Central memory CD8-positive, alpha-beta T cell (primary cell): ENCODE measurements at regions not wholly inside any gene's neighbourhood (a gene's known extent, or its start where the extent isn't known, plus 50 kb on each side); places are given as distances from the start of the nearest gene placed in this dataset.

Source experiments
- ATAC-seq: fragments of 150-1000 bp; cut with Tn5 transposase; replicated peaks from 2 replicates; pipeline ENCODE4 v1.10.0; 2022; ENCODE audit warnings: mild to moderate bottlenecking, moderate FRiP score, moderate number of reproducible peaks; ENCODE audit not compliant: poor library complexity, severe bottlenecking; ENCODE audit errors: extremely low read depth
- DNase-seq, 2 donors: peaks; one replicate each; pipeline ENCODE4 v3.0.0; 2021; ENCODE audit warnings: low spot score in 2 of 2
- H3K27ac Mint-ChIP-seq: one replicate; pipeline ENCODE4 v1.8.0; 2022; ENCODE audit warnings: low read depth, mild to moderate bottlenecking, moderate library complexity, mixed read lengths
- H3K27me3 Mint-ChIP-seq: one replicate; pipeline ENCODE4 v1.8.0; 2022; ENCODE audit warnings: mixed read lengths
- H3K36me3 Mint-ChIP-seq: one replicate; pipeline ENCODE4 v1.8.0; 2022; ENCODE audit warnings: mild to moderate bottlenecking, moderate library complexity, mixed read lengths; ENCODE audit not compliant: insufficient read depth
- H3K4me1 Mint-ChIP-seq: one replicate; pipeline ENCODE4 v1.8.0; 2022; ENCODE audit warnings: mixed read lengths
- H3K4me3 Mint-ChIP-seq: one replicate; pipeline ENCODE4 v1.8.0; 2022; ENCODE audit warnings: mild to moderate bottlenecking, moderate library complexity, mixed read lengths
- H3K9me3 Mint-ChIP-seq: one replicate; pipeline ENCODE4 v1.8.0; 2022; ENCODE audit warnings: mixed read lengths

DNA sequence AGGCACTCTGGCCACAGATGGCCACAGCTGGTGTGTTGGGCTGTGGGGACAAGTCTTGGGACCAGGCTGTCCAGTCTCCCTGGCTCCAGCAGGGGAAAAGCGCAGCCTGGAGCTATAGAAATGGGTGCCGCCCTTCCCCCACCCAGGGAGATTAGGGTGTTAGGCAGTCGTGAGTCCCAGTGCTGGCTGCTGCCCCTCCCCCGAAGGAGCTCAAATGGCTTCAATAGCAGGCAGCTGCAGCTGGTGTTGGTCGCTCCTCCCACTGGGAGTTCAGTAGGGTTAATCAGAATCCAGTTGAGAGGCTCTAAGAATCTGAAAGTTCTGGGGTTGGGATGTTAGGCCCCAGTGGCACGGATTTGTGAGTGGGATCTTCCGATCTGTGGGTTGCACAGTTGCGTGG, 595.6 kb upstream of the PKN2 start:
- Mint-ChIP-seq H3K27me3 (peaks cover 8% of the 10 kb centered on the region), H3K27ac (no peak overlapping the region), H3K4me1 (no peaks in the 10 kb centered on the region), H3K9me3 (peaks cover 34% of the 10 kb centered on the region), H3K36me3 (no peaks in the 10 kb centered on the region), H3K4me3 (no peak overlapping the region)
- no peak for ATAC-seq
- DNase-seq, result no peak

DNA sequence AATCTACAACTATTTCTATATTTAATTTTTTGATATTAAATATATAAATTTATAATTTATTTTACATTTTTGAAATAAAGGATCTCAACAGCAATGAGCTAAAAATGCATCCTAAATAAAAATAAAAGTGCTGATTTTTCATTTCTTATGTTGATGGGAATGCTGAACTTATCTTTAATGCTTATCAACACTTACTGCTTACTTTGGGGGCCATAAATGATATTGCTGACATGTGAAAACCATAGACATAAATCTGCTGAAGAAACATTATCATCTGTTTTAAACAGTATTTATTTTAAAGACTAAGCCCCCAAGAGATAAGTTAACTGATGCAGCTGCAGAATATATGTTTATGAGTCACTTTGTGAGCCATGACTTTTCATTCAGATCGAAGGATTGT, 594.1 kb upstream of the PKN2 start:
- peaks cover 30% of the 10 kb centered on the region for H3K9me3 Mint-ChIP-seq

DNA sequence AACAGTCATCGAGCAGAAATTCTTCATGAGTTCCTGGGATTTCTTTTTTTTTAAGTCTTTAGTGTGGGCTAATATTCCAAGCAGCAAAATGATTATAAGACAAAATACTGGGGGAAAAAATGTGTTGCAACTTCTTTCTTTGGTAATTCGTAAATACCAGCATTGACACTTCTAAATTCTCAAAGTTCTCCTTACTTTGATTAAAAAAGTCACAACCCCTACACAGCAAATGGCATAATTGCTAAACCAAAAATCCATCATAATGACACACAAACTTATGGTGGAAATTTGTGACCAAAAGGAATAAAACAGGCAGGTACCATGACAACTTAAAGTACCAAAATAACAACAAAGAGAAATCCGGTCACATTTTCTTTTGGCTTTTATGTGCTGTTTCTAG, 585.2 kb upstream of the PKN2 start:
- Mint-ChIP-seq H3K27me3 (no peaks in the 10 kb centered on the region), H3K4me3 (no peak overlapping the region), H3K36me3 (peaks cover 1% of the 10 kb centered on the region), H3K27ac (no peak overlapping the region), H3K4me1 (no peaks in the 10 kb centered on the region), H3K9me3 (no peaks in the 10 kb centered on the region)
- no peak for ATAC-seq
- DNase-seq, result no peak

More for the DNA sequence above, 594.1 kb upstream of the PKN2 start:
- H3K4me1 Mint-ChIP-seq, result no peaks in the 10 kb centered on the region
- H3K4me3 Mint-ChIP-seq, result no peak overlapping the region
- no peaks in the 10 kb centered on the region for H3K36me3 Mint-ChIP-seq
- peaks cover 8% of the 10 kb centered on the region for H3K27me3 Mint-ChIP-seq
- no peak overlapping the region for H3K27ac Mint-ChIP-seq
- ATAC-seq (no peak), DNase-seq (no peak)

DNA sequence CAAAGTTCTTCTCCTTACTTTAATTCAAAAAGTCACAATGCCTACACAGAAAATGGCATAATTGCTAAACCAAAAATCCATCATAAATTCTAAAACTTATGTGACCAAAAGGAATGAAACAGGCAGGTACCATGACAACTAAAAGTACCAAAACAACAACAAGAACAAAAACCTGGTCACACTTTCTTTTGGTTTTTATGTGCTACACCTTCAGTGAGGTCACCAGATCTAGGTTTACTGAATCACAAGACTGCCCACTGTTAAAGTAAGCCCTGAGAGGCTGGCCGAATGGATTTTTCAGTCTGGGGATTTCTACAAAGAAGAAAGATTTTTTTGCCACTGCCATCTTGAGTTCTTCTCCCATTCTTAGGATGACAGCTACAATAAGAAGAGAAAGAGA, 583.0 kb upstream of the PKN2 start:
- DNase-seq (no peak), ATAC-seq (no peak)
- peaks cover 2% of the 10 kb centered on the region for H3K36me3 Mint-ChIP-seq
- no peaks in the 10 kb centered on the region for H3K4me1 Mint-ChIP-seq
- H3K27ac Mint-ChIP-seq, result no peak overlapping the region
- H3K9me3 Mint-ChIP-seq, result no peaks in the 10 kb centered on the region
- no peaks in the 10 kb centered on the region for H3K27me3 Mint-ChIP-seq
- H3K4me3 Mint-ChIP-seq, result no peak overlapping the region

DNA sequence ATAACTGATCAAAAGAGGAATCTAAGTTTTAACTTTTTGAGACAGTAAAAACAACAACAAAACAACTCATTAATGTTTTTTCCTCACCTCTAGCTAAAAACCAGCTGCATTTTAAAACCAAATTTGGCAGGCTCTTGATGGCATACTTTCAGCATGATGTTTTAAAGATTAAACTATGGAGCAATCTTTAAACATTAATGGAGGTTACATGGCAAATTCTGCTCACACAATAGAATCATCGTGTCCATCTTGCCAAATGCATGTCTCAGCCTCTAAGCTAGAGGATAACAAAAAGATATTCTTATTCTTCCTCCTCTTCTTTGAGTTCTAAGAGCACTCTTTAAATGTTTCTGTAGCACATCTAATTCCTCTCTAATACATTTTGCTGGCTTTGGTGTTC, 579.8 kb upstream of the PKN2 start:
- DNase-seq (no peak), ATAC-seq (no peak)
- Mint-ChIP-seq H3K9me3 (no peaks in the 10 kb centered on the region), H3K27me3 (no peaks in the 10 kb centered on the region), H3K27ac (no peak overlapping the region), H3K4me3 (no peak overlapping the region), H3K36me3 (peaks cover 2% of the 10 kb centered on the region), H3K4me1 (no peaks in the 10 kb centered on the region)

DNA sequence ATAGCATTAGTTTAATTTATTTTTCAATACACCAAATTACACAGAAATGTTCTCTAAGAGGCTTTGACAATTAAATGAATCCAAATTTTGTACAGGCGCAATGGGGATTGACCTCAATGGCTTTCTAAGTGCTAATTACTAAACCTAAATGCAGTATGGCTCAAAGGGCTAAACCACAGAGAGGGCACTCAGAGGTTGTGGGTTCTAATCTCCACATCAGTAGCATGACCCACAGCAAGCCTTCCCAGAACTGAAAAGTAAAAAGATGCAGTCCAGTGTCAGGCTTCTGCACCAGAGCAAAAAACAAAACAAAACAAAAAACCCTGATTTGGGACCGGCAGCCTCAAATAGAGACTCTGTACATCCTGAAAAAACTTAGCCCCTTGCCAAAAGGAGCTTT, 579.2 kb upstream of the PKN2 start:
- H3K27ac Mint-ChIP-seq, result no peak overlapping the region
- ATAC-seq, result no peak
- H3K9me3 Mint-ChIP-seq, result no peaks in the 10 kb centered on the region
- no peaks in the 10 kb centered on the region for H3K27me3 Mint-ChIP-seq
- H3K4me3 Mint-ChIP-seq, result no peak overlapping the region
- peaks cover 2% of the 10 kb centered on the region for H3K36me3 Mint-ChIP-seq
- H3K4me1 Mint-ChIP-seq, result no peaks in the 10 kb centered on the region
- no peak for DNase-seq

DNA sequence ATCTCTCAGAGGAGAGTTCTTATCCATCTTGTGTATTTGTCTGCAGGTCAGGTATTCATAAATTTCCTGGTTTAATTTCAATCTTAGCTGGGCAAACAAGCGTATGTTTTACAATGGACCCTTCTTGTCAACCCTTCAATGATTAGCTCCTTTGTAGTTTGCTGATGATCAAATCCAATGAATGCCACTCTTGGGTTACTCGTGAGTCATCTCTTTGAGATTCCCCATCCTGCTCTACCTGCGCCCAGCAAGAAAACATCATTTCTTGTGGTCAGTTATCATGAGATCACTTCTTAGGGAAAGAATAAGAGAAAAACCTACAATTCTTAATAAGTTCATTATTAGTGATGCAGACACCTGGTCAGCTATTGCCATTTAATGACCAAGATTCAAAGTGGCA, 572.3 kb upstream of the PKN2 start:
- no peaks in the 10 kb centered on the region for H3K4me1 Mint-ChIP-seq
- ATAC-seq, result no peak
- H3K9me3 Mint-ChIP-seq, result no peaks in the 10 kb centered on the region
- H3K27ac Mint-ChIP-seq, result no peak overlapping the region
- no peak for DNase-seq
- no peaks in the 10 kb centered on the region for H3K36me3 Mint-ChIP-seq
- no peaks in the 10 kb centered on the region for H3K27me3 Mint-ChIP-seq
- no peak overlapping the region for H3K4me3 Mint-ChIP-seq

DNA sequence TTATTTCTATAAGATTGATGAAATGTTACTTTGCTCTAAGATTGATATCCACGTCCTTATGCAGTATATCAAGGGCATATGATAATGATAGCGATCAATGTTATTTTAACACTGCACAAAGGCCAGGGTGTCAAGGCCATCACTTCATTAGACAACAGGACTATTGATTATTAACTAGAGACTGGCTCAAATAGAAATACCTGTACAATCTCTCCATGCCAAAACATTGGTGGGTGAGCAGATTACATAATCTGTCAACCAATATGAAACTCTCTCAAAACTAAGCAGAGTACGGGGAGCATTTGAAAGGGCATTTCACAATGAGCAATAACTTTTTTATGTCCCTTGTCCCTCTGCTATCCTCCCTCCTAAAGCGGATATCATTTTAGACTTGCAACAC, 566.5 kb upstream of the PKN2 start:
- DNase-seq, result no peak
- no peak for ATAC-seq
- Mint-ChIP-seq H3K27me3 (no peaks in the 10 kb centered on the region), H3K9me3 (peaks cover 5% of the 10 kb centered on the region), H3K36me3 (no peaks in the 10 kb centered on the region), H3K4me3 (no peak overlapping the region), H3K27ac (no peak overlapping the region), H3K4me1 (no peaks in the 10 kb centered on the region)

DNA sequence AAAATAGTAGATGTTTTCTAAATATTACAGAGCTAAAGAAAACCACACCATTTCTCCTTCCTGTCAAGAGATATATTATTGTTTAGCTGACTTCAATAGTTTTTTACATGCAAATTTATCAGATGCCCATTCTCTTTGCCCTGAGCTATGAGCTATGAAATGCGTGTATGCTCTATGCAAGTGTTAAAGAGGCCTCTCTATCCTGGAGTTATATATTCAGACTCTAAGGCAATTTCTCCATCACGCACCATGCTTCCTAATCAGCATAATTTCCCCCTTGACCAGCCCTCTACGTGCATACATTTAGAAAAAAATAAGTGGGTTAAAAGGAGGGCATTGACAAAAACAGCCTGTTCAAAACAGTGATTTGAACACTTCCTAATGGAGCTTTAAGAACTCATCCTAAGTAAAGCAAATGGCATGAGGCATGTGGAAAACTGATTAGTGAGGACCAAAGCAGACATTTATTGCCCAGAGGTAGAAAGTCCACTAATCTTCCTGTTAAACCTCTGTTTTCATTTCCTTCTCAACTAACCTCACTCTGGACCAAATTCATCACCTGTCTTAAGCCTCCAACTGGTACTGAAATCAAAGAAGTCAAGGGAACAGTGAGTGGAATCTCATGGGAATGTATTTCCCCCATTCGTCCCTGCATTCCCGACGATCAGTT, 565.8 kb upstream of the PKN2 start:
- ATAC-seq (no peak), DNase-seq (no peak)
- H3K27me3 Mint-ChIP-seq, result no peaks in the 10 kb centered on the region
- peaks cover 5% of the 10 kb centered on the region for H3K9me3 Mint-ChIP-seq
- no peak overlapping the region for H3K27ac Mint-ChIP-seq
- no peaks in the 10 kb centered on the region for H3K36me3 Mint-ChIP-seq
- H3K4me1 Mint-ChIP-seq, result no peaks in the 10 kb centered on the region
- H3K4me3 Mint-ChIP-seq, result no peak overlapping the region

DNA sequence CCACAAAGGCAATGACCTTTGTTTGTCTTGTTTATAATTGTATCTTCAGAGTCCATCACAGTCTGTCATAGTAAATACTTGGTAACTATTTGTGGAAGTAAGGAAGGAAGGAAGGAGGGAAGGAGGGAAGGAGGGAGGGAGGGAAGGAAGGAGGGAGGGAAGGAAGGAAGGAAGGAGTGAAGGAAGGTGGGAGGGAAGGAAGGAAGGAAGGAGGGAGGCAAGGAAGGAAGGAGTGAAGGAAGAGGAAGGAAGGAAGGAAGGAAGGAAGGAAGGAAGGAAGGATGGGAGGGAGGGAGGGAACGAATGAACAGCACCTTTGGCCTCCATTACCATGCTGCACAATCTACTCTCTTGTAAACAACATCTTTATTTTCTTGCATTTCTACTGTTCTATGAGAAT, 559.5 kb upstream of the PKN2 start:
- Mint-ChIP-seq H3K9me3 (peaks cover 5% of the 10 kb centered on the region), H3K27ac (no peak overlapping the region), H3K4me3 (no peak overlapping the region), H3K4me1 (no peaks in the 10 kb centered on the region), H3K27me3 (no peaks in the 10 kb centered on the region), H3K36me3 (no peaks in the 10 kb centered on the region)
- no peak for DNase-seq
- no peak for ATAC-seq

DNA sequence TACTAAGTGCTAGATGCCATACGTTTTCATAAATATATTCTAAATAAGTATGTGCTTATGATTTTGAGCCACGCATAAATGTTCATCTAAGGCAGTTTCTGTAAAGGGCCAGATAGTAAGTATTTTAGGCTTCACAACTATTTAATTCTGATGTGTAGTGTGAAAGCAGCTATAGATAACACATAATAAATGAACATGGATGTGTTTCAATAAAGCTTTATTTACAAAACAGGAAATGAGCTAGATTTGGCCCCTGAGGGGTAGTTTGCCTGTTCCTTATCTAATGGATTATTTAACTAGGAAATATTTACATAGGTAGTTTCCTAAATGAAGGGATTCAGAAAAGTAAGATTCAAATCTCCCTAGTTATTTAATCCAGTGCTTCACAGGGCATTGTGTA, 557.6 kb upstream of the PKN2 start:
- no peak for DNase-seq
- peaks cover 5% of the 10 kb centered on the region for H3K9me3 Mint-ChIP-seq
- H3K27ac Mint-ChIP-seq, result no peak overlapping the region
- no peaks in the 10 kb centered on the region for H3K27me3 Mint-ChIP-seq
- ATAC-seq, result no peak
- no peak overlapping the region for H3K4me3 Mint-ChIP-seq
- H3K36me3 Mint-ChIP-seq, result no peaks in the 10 kb centered on the region
- H3K4me1 Mint-ChIP-seq, result no peaks in the 10 kb centered on the region

DNA sequence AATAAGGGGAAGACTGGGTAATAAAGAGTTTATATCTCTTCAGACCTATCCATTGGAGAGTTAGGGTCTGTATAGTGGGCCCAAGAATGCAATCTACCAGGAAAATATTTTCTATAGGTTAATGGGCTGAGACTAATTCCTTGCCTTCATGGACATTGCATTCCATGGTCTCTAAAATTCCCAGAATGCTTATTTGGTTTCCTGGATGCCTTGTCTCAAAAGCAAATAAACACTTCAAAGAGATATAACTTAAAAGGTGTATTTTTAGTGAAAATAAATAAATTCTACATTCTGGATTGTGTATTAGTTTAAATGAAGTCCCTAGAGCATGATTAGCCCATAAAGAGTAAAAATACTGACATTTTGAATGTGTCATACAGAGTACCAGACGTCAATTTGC, 550.1 kb upstream of the PKN2 start:
- Mint-ChIP-seq H3K27me3 (no peaks in the 10 kb centered on the region), H3K27ac (no peak overlapping the region), H3K4me1 (no peaks in the 10 kb centered on the region), H3K9me3 (no peaks in the 10 kb centered on the region), H3K4me3 (no peak overlapping the region), H3K36me3 (no peaks in the 10 kb centered on the region)
- no peak for DNase-seq
- no peak for ATAC-seq

DNA sequence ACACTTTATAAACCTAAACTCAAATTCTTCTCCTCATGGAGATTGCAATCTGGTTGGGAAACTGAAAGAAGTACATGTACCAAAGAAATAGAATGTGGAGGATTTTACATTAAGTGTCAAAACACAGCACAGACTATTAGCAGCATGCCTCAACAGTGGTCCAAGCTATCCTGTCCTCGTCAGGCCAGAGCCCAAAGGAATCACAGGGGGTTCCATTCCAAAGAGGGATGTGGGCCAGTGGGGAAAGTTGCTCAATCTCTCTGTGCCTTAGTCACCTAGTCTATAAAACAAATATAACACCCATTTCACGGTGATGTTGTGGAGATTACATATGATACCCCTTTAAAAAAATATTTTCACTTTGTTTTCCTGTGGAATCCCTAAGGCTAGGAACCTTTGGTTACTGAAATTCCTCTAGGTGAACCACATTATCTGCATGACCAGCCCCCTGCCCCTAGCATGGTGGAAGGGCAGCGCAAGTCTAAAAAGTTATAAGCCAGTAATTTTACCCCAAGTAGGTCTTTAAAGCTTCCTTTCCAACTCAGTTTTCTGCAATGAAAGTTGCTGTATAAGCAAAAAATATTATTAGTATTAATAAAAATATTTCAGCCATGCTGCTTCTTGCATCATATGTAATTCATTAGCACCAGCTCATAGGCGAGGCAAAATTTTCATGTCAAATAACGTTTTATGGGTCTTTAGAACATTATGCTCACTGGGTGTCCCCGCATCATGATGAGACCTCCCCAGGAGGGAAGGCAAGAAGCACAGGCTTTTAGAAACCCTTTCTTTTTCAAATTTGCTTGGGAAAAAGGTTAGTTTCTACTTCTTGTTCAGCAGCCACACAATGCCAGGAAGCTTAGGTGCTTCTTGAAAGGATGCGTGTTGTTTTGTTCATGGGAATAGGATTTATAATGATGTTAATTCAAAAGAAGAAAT, 548.8 kb upstream of the PKN2 start:
- H3K4me1 Mint-ChIP-seq, result no peaks in the 10 kb centered on the region

More for the DNA sequence above, 548.8 kb upstream of the PKN2 start:
- Mint-ChIP-seq H3K27ac (no peak overlapping the region), H3K4me3 (no peak overlapping the region), H3K36me3 (no peaks in the 10 kb centered on the region), H3K27me3 (no peaks in the 10 kb centered on the region), H3K9me3 (no peaks in the 10 kb centered on the region)
- ATAC-seq (no peak), DNase-seq (no peak)
